Adrenal gland (tissue), 5 donors: ENCODE measurements at regions not wholly inside any gene's neighbourhood (a gene's known extent, or its start where the extent isn't known, plus 50 kb on each side); places are given as distances from the start of the nearest gene placed in this dataset.

Experiments
- CTCF ChIP-seq, 6 experiments: fragments of 450-650 bp in 4 of 6; fragments of 200-600 bp in 2 of 6; sonication (generic) in 1 of 6; IDR thresholded peaks; 1 replicate in 5 of 6; 2 replicates in 1 of 6; pipeline versions ENCODE4 v1.5.1 to v1.8.0; 2016 to 2021; ENCODE audit warnings: antibody characterized with exemption in 6 of 6, mild to moderate bottlenecking in 2 of 6, moderate library complexity in 1 of 6
- POLR2A ChIP-seq, 2 donors: fragments of 450-650 bp; IDR thresholded peaks; one replicate each; pipeline ENCODE4 v1.6.1; 2017; ENCODE audit warnings: antibody characterized with exemption in 2 of 2, mild to moderate bottlenecking in 2 of 2, moderate library complexity in 1 of 2
- donor health status: DM: no; HTN: no; CAD: no.

GRCh38 chr7:68458010-68458908 lies 1140.0 kb upstream of the AUTS2 start:
- TF ChIP-seq POLR2A (IDR thresholded peaks at IDR 0.05) (no peak), CTCF (IDR thresholded peaks at IDR 0.05) (no peak)
